Ishikawa (cell line): ENCODE measurements at regions not wholly inside any gene's neighbourhood (a gene's known extent, or its start where the extent isn't known, plus 50 kb on each side); places are given as distances from the start of the nearest gene placed in this dataset.

Experiments used
- CEBPB ChIP-seq: IDR thresholded peaks from 2 replicates; pipeline ENCODE4 v1.6.1; 2012
- CREB1 ChIP-seq: IDR thresholded peaks from 2 replicates; pipeline ENCODE4 v1.6.1; 2012; ENCODE audit warnings: low read depth
- EGR1 ChIP-seq: IDR thresholded peaks from 2 replicates; pipeline ENCODE4 v1.6.1; 2012
- EP300 ChIP-seq: IDR thresholded peaks from 2 replicates; pipeline ENCODE4 v1.6.1; 2012; ENCODE audit warnings: borderline replicate concordance
- NFIC ChIP-seq: IDR thresholded peaks from 2 replicates; pipeline ENCODE4 v1.6.1; 2012
- RAD21 ChIP-seq: IDR thresholded peaks from 2 replicates; pipeline ENCODE4 v1.6.1; 2012; ENCODE audit warnings: low read depth
- TAF1 ChIP-seq: IDR thresholded peaks from 2 replicates; pipeline ENCODE4 v1.6.1; 2012; ENCODE audit warnings: low read depth, mild to moderate bottlenecking
- TCF12 ChIP-seq: IDR thresholded peaks from 2 replicates; pipeline ENCODE4 v1.6.1; 2012; ENCODE audit warnings: low read depth
- TEAD4 ChIP-seq: IDR thresholded peaks from 2 replicates; pipeline ENCODE4 v1.6.1; 2012
- TF ChIP-seq, protein P1 (sequence below): IDR thresholded peaks from 2 replicates; pipeline ENCODE4 v1.6.1; 2012; ENCODE audit warnings: low read depth, mild to moderate bottlenecking
- TF ChIP-seq, protein P2 (sequence below): IDR thresholded peaks from 2 replicates; pipeline ENCODE4 v1.6.1; 2012

DNA sequence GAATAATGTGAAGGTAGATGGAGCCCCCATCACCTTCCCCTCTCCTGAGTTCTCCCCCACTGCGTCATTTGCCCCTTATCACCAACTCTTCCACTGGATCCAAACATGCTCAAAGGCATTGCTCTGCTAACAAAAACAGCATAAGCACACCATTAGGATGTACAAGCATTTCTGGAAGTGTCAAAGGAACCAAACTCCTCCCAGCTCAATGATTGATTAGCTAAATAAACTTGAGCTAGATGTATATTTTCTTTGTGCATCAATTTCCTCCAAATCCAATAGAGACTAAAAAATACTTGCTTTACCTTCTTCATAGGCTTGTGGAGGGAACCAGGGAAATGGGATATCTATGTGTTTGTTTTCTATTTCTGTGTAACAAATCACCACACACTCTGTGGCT, 248.4 kb upstream of the JARID2 start:
- TF ChIP-seq EGR1 (no peak), EP300 (no peak), CREB1 (no peak), TAF1 (no peak), CEBPB (no peak), RAD21 (no peak), TCF12 (no peak), NFIC (no peak), TEAD4 (no peak)
- TF ChIP-seq, protein P1, sequence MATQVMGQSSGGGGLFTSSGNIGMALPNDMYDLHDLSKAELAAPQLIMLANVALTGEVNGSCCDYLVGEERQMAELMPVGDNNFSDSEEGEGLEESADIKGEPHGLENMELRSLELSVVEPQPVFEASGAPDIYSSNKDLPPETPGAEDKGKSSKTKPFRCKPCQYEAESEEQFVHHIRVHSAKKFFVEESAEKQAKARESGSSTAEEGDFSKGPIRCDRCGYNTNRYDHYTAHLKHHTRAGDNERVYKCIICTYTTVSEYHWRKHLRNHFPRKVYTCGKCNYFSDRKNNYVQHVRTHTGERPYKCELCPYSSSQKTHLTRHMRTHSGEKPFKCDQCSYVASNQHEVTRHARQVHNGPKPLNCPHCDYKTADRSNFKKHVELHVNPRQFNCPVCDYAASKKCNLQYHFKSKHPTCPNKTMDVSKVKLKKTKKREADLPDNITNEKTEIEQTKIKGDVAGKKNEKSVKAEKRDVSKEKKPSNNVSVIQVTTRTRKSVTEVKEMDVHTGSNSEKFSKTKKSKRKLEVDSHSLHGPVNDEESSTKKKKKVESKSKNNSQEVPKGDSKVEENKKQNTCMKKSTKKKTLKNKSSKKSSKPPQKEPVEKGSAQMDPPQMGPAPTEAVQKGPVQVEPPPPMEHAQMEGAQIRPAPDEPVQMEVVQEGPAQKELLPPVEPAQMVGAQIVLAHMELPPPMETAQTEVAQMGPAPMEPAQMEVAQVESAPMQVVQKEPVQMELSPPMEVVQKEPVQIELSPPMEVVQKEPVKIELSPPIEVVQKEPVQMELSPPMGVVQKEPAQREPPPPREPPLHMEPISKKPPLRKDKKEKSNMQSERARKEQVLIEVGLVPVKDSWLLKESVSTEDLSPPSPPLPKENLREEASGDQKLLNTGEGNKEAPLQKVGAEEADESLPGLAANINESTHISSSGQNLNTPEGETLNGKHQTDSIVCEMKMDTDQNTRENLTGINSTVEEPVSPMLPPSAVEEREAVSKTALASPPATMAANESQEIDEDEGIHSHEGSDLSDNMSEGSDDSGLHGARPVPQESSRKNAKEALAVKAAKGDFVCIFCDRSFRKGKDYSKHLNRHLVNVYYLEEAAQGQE: no peak
- TF ChIP-seq, protein P2, sequence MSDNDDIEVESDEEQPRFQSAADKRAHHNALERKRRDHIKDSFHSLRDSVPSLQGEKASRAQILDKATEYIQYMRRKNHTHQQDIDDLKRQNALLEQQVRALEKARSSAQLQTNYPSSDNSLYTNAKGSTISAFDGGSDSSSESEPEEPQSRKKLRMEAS: no peak
